CD4-positive, alpha-beta T cell treated with Interleukin-12 subunit alpha and Interleukin-12 subunit beta, for 1 hour (primary cell): ENCODE measurements at regions not wholly inside any gene's neighbourhood (a gene's known extent, or its start where the extent isn't known, plus 50 kb on each side); places are given as distances from the start of the nearest gene placed in this dataset.

ENCODE experiments used
- DNase-seq: peaks from one replicate; pipeline ENCODE4 v3.0.0-alpha.2; 2020

DNA sequence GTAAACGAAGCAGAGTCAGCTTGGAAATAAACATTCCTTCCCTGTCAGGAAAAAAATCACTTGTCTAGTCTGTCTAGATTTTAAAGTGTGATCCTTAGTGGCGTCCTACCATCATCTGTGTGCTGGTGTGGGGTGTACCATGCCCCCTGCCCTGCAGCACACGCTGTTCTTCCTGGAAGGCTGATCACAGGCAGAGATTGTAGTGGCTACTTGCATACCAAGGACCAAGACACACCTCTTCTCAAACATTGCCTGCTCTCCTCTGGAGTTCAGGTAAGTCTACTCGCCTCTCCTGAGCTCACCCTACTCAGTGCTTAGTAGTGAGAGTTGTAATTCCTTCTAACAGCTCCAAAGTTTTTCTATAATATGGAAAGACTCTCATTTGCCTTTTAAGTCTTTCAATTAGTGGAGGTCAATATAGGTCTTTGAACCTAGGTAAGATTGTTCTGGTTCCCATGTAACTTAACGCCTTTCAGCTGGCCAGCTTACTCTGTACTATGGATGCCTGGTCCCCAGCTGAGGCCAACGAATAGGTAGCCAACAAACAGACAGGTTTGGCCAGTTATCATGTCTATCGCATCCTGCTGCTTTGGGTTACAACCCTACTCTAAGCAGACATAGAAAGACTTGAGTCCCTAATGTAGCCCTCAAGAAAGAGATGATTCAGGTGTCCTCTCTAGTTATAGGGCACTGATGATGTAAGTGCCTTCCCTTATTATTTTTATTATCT, 55.4 kb downstream of the XCL1 start:
- no peak for DNase-seq

- DNase-seq: no peak
Measured at GRCh38 chr1:168634951-168635532, 58.6 kb downstream of the XCL1 start.

DNA sequence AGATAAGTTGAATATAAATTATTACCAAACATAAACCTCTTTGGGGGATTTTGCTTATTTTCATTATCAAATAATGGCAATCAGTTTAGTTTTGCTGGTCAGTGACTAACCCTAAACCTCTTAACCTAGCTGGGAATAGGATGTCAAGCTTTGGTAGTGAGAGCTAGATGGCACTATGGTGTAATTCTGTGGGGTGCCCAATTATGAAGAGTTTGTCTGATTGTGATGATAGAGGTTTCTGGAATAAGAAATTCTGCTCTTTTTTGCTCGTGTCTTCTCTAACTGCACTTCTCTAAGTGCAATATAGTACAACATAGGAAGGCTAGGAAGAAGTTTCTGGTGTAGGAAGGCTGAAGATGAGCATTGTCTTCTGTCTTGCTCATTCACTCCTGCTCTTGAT, 59.8 kb downstream of the XCL1 start:
- DNase-seq: no peak

DNA sequence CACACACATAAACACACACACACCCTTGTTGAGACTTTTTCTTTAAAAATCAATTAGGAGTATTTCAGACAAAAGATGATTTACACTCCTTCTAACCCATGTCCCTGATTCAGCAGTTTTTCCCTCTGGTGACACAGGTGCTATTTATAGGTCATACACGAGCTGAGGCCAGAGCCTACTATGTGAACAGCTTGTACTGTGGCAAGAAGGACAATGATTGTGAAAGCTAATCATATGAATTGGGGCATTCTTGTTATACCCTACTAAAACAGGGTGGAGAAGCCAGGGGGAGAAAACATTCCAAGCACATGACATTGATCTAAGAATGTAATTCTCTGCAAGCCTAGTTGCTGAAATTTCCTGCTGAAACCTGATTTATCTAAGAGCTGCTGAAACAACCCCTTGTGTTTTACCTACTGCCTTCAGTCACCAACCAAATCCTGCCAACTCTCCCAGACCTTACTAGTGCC, 60.3 kb downstream of the XCL1 start:
- DNase-seq: no peak

DNA sequence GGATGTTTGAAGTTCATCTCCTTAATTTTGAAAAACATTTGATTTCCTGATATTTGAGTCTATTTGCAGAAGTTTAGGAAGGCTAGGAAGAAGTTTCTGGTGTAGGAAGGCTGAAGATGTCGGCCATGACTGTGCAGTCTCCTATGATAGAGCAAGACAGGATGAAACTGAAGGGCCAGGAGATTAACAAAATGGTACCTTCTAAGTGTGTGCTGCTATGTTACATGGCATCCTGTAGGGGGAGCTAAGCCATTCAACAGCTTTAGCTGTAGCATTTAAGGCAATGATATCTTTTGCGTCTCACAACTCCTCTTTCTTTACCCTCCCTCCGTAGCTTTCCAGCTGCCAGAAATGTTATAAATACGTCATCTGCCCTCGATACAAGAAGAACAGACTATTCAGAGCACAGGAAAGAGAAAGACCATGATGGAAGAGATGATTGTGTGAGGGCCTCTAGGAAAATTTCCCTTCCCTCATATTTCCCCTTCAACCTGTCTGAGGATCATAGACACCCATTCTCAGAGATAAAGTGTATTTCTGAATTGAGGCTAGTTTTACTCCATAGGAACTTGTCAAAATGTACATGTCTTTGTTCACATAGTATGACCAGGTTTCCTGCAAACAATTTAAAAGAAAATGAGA, 61.1 kb downstream of the XCL1 start:
- DNase-seq: peak; percentile 5

DNA sequence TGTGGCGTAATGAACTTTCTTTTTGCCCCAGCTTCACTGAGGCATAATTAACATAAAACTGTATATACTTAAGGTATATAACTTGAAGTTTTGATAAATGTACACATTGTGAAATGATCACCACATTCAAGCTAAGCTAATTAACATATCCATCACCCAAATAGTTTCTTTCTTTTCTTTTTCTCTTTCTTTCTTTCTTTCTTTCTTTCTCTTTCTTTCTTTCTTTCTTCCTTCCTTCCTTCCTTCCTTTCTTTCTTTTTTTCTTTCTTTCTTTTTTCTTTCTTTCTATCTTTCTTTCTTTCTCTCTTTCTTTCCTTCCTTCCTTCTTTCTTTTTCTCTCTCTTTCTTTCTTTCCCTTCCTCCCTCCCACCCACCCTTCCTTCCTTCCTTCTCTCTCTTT, 62.5 kb downstream of the XCL1 start:
- DNase-seq: no peak

DNA sequence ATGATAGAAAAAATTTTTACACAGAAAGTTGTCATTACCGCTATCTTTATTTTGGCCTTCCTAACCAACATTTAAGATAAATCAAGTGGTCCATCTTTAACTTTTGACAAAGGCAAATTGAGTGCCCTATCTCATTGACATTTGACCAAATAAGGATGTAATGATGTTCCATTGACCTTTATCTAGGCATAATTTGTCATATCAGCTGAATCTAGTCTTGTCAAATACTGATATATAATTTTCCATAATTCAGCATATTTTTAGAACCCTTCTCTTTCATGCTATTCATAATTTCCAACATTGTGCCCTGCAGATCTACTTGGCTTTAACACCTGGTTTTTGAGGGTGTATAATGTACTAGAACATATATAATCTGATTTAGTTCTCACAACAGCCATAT, 63.8 kb downstream of the XCL1 start:
- DNase-seq: no peak

- DNase-seq: no peak
Measured at GRCh38 chr1:168640836-168641235, 64.4 kb downstream of the XCL1 start.

GRCh38 chr1:168643152-168643551, 66.7 kb downstream of the XCL1 start:
- no peak for DNase-seq
